HG02642 (cell line): ENCODE measurements at regions not wholly inside any gene's neighbourhood (a gene's known extent, or its start where the extent isn't known, plus 50 kb on each side); places are given as distances from the start of the nearest gene placed in this dataset.
"Not testable (repeated sequence)": the region's sequence is repeated elsewhere in the genome, so short reads cannot be mapped to it uniquely, and the experiment has no call there.

Experiments used
- ATAC-seq: cut with Tn5 transposase; IDR thresholded peaks from one replicate; pipeline ENCODE4 v1.9.1; 2021; ENCODE audit warnings: mild to moderate bottlenecking; ENCODE audit not compliant: unreplicated experiment, poor library complexity

GRCh38 chr19:23984911-23985310 lies 70.2 kb downstream of the ZNF726 start:
- not testable (repeated sequence) for ATAC-seq

- no peak for ATAC-seq
Observed at GRCh38 chr19:23986623-23987022, 71.9 kb downstream of the ZNF726 start.

GRCh38 chr19:23991170-23991569 lies 76.5 kb downstream of the ZNF726 start:
- ATAC-seq = no peak

GRCh38 chr19:23992348-23992747 lies 77.7 kb downstream of the ZNF726 start:
- ATAC-seq = no peak

GRCh38 chr19:23993440-23993839 lies 78.8 kb downstream of the ZNF726 start:
- ATAC-seq = no peak

GRCh38 chr19:23996549-23996948 lies 81.9 kb downstream of the ZNF726 start:
- no peak for ATAC-seq

GRCh38 chr19:23998568-23998967 lies 83.9 kb downstream of the ZNF726 start:
- no peak for ATAC-seq

GRCh38 chr19:23999821-24000610 lies 85.3 kb downstream of the ZNF726 start:
- ATAC-seq = no peak

- ATAC-seq = no peak
Observed at GRCh38 chr19:24000656-24001055, 86.0 kb downstream of the ZNF726 start.

- ATAC-seq = no peak
Observed at GRCh38 chr19:24002256-24002945, 84.6 kb upstream of the ZNF254 start.

GRCh38 chr19:24003537-24003936 lies 83.5 kb upstream of the ZNF254 start:
- ATAC-seq = no peak

GRCh38 chr19:24004166-24004565 lies 82.8 kb upstream of the ZNF254 start:
- no peak for ATAC-seq

- no peak for ATAC-seq
Observed at GRCh38 chr19:24029941-24030636, 56.9 kb upstream of the ZNF254 start.

GRCh38 chr19:24032651-24033050 lies 54.3 kb upstream of the ZNF254 start:
- no peak for ATAC-seq

GRCh38 chr19:24033301-24033962 lies 53.6 kb upstream of the ZNF254 start:
- peak; percentile 96 for ATAC-seq

GRCh38 chr19:24033963-24034342 lies 53.0 kb upstream of the ZNF254 start:
- peak; percentile 29 for ATAC-seq

GRCh38 chr19:24035261-24035880 lies 51.6 kb upstream of the ZNF254 start:
- not testable (repeated sequence) for ATAC-seq
